Breast epithelium (tissue), 4 donors: ENCODE measurements at regions not wholly inside any gene's neighbourhood (a gene's known extent, or its start where the extent isn't known, plus 50 kb on each side); places are given as distances from the start of the nearest gene placed in this dataset.

ENCODE experiments used
- DNase-seq, 2 donors: peaks; one replicate each; pipeline ENCODE4 v3.0.0-alpha.2; 2019; ENCODE audit warnings: low spot score in 2 of 2
- H3K27ac ChIP-seq, 2 donors: fragments of 200-600 bp; sonication (generic) in 1 of 2; one replicate each; pipeline ENCODE4 v1.5.1; 2016 to 2019; ENCODE audit warnings: mild to moderate bottlenecking in 1 of 2
- H3K27me3 ChIP-seq, 2 donors: fragments of 200-600 bp; sonication (generic) in 1 of 2; one replicate each; pipeline versions ENCODE4 v1.5.1 to v1.6.0; 2017 to 2019; ENCODE audit warnings: control low read depth in 1 of 2, mild to moderate bottlenecking in 1 of 2
- H3K36me3 ChIP-seq: fragments of 200-600 bp; one replicate; pipeline ENCODE4 v1.5.1; 2019
- H3K4me1 ChIP-seq, 2 donors: fragments of 200-600 bp; sonication (generic); one replicate each; pipeline ENCODE4 v1.5.1; 2016 to 2019; ENCODE audit warnings: control low read depth in 1 of 2
- H3K4me3 ChIP-seq, 3 donors: fragments of 200-600 bp; sonication (generic); 1 replicate in 2 of 3; 2 replicates in 1 of 3; pipeline ENCODE4 v1.5.1; 2016 to 2019; ENCODE audit warnings: mild to moderate bottlenecking in 3 of 3, moderate library complexity in 2 of 3
- H3K9me3 ChIP-seq, 2 donors: fragments of 200-600 bp; sonication (generic) in 1 of 2; one replicate each; pipeline ENCODE4 v1.5.1; 2016 to 2019; ENCODE audit warnings: control low read depth in 1 of 2
- POLR2A ChIP-seq: fragments of 450-650 bp; IDR thresholded peaks from one replicate; pipeline ENCODE4 v1.6.1; 2016; ENCODE audit warnings: antibody characterized with exemption, mild to moderate bottlenecking, moderate library complexity
- POLR2AphosphoS5 ChIP-seq, 3 donors: sonication (generic); formaldehyde crosslinking; IDR thresholded peaks; one replicate each; pipeline ENCODE4 v1.6.1; 2017; ENCODE audit warnings: antibody characterized with exemption in 3 of 3
- intact Hi-C: fragments of 100-400 bp; cut with DNase I; formaldehyde crosslinking; loops from one replicate; pipeline ENCODE4 v1.15.1; 2023; ENCODE audit warnings: low total_unique reads
- TF ChIP-seq, protein P1 (sequence below), 3 donors: fragments of 450-650 bp; IDR thresholded peaks; one replicate each; pipeline ENCODE4 v1.5.1; 2016 to 2017; ENCODE audit warnings: antibody characterized with exemption in 3 of 3, mild to moderate bottlenecking in 3 of 3, moderate library complexity in 3 of 3

DNA sequence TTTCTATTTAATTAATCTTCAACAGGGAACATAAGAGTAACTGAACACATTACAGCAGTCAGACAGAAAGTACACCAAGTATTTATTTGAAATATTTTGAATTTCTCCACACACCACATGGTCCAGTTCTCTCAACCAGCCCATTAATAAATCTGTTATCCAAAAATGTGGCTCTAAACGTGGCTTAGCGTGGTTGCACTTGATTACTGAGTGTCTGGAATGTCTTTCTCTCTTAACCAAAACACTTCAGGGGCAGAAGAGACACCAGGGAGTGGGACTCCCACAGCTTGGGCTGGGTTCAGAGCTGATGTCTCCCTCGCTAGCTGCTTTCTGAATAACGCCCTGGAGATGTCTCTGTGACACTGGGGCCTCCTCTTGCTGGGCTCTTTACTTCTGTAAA, 52.6 kb upstream of the FANCC start:
- intact Hi-C loops, result no loop called here
- Histone ChIP-seq H3K4me3 (no peak overlapping the region), H3K27me3 (no peaks in the 10 kb centered on the region), H3K36me3 (no peaks in the 10 kb centered on the region), H3K4me1 (no peaks in the 10 kb centered on the region), H3K9me3 (no peaks in the 10 kb centered on the region), H3K27ac (no peak overlapping the region)
- TF ChIP-seq POLR2AphosphoS5 (IDR thresholded peaks at IDR 0.05) (no peak), POLR2A (no peak)
- TF ChIP-seq, protein P1, sequence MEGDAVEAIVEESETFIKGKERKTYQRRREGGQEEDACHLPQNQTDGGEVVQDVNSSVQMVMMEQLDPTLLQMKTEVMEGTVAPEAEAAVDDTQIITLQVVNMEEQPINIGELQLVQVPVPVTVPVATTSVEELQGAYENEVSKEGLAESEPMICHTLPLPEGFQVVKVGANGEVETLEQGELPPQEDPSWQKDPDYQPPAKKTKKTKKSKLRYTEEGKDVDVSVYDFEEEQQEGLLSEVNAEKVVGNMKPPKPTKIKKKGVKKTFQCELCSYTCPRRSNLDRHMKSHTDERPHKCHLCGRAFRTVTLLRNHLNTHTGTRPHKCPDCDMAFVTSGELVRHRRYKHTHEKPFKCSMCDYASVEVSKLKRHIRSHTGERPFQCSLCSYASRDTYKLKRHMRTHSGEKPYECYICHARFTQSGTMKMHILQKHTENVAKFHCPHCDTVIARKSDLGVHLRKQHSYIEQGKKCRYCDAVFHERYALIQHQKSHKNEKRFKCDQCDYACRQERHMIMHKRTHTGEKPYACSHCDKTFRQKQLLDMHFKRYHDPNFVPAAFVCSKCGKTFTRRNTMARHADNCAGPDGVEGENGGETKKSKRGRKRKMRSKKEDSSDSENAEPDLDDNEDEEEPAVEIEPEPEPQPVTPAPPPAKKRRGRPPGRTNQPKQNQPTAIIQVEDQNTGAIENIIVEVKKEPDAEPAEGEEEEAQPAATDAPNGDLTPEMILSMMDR (IDR thresholded peaks at IDR 0.05), result no peak
- DNase-seq, result no peak

- H3K9me3 ChIP-seq, result no peaks in the 10 kb centered on the region
- TF ChIP-seq, protein P1 (IDR thresholded peaks at IDR 0.05), result no peak
- TF ChIP-seq POLR2AphosphoS5 (IDR thresholded peaks at IDR 0.05) (no peak), POLR2A (no peak)
- no peaks in the 10 kb centered on the region for H3K27me3 ChIP-seq
- no peak for DNase-seq
- no peak overlapping the region for H3K4me3 ChIP-seq
- H3K36me3 ChIP-seq, result no peaks in the 10 kb centered on the region
- no peaks in the 10 kb centered on the region for H3K4me1 ChIP-seq
- intact Hi-C loops, result no loop called here
- no peak overlapping the region for H3K27ac ChIP-seq
Observed at GRCh38 chr9:95368377-95369160, 51.1 kb upstream of the FANCC start.
